ENCODE measurements at regions not wholly inside any gene's neighbourhood (a gene's known extent, or its start where the extent isn't known, plus 50 kb on each side); places are given as distances from the start of the nearest gene placed in this dataset.

DNA sequence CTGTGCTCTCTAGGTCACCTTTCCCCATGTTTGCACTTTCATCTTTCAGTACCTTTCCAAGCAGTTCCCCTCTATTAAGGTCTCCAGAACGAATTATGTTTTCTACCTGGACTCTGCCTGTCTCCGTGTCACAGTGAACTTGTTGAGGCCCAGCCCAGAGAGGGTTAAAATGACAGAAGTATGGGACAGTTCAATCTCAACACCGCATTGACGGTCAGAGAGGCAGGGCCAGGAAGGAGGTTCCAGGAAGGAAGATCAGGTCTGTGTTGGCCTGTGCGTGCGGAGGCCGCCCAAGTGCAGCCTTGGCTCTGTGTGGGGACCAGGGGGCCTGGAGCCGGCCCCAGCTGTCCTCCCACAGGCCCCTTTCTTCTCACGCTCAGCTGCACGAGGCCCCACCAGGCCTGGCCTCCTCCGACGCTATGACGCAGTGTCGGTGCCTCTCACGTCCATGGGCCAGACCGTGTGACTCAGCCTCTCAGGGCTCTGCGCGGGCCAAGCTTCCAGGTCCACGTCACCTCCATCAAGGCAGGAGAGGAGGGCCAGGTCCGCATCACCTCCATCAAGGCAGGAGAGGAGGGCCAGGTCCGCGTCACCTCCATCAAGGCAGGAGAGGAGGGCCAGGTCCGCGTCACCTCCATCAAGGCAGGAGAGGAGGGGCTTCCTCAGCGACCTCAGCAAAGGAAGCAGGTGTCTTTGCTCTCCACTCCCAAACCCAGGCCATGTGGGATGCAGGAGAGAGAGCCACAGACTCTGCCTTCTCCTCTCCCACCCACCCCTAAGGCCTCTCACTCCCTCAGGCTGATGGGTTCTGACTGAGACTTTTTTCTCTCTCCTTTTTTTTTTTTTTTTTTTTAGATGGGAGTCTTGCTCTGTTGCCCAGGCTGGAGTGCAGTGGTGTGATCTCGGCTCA, 83.1 kb downstream of the CPN2 start:
- peaks cover 50% of the 10 kb centered on the region for H3K4me1 Mint-ChIP-seq (ENCODE audit: unreplicated experiment)
- TF ChIP-seq, protein P1, sequence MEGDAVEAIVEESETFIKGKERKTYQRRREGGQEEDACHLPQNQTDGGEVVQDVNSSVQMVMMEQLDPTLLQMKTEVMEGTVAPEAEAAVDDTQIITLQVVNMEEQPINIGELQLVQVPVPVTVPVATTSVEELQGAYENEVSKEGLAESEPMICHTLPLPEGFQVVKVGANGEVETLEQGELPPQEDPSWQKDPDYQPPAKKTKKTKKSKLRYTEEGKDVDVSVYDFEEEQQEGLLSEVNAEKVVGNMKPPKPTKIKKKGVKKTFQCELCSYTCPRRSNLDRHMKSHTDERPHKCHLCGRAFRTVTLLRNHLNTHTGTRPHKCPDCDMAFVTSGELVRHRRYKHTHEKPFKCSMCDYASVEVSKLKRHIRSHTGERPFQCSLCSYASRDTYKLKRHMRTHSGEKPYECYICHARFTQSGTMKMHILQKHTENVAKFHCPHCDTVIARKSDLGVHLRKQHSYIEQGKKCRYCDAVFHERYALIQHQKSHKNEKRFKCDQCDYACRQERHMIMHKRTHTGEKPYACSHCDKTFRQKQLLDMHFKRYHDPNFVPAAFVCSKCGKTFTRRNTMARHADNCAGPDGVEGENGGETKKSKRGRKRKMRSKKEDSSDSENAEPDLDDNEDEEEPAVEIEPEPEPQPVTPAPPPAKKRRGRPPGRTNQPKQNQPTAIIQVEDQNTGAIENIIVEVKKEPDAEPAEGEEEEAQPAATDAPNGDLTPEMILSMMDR (conservative IDR thresholded peaks at IDR 0.05), result no peak
- DNase-seq (ENCODE audit: extremely low spot score, unreplicated experiment), result no peak
- no peak overlapping the region for H3K27ac Mint-ChIP-seq
- no peaks in the 10 kb centered on the region for H3K27me3 Mint-ChIP-seq
- H3K36me3 Mint-ChIP-seq, result no peaks in the 10 kb centered on the region
- H3K9me3 Mint-ChIP-seq, result no peaks in the 10 kb centered on the region
- no peak overlapping the region for H3K4me3 Mint-ChIP-seq

GRCh38 chr3:194268654-194269512, 82.2 kb downstream of the CPN2 start:
- H3K27me3 Mint-ChIP-seq, result no peaks in the 10 kb centered on the region
- H3K4me1 Mint-ChIP-seq (ENCODE audit: unreplicated experiment), result peaks cover 52% of the 10 kb centered on the region
- TF ChIP-seq, protein P1 (conservative IDR thresholded peaks at IDR 0.05), result no peak
- no peak for DNase-seq (ENCODE audit: extremely low spot score, unreplicated experiment)
- H3K36me3 Mint-ChIP-seq, result no peaks in the 10 kb centered on the region
- no peak overlapping the region for H3K4me3 Mint-ChIP-seq
- H3K9me3 Mint-ChIP-seq, result no peaks in the 10 kb centered on the region
- H3K27ac Mint-ChIP-seq, result peak overlapping the region; percentile 65

GRCh38 chr3:194269610-194270145, 81.5 kb downstream of the CPN2 start:
- Mint-ChIP-seq H3K9me3 (no peaks in the 10 kb centered on the region), H3K36me3 (no peaks in the 10 kb centered on the region), H3K4me1 (ENCODE audit: unreplicated experiment) (peaks cover 54% of the 10 kb centered on the region), H3K27me3 (peaks cover under 1% of the 10 kb centered on the region), H3K27ac (no peak overlapping the region), H3K4me3 (no peak overlapping the region)
- TF ChIP-seq, protein P1 (conservative IDR thresholded peaks at IDR 0.05), result peak; percentile 40
- no peak for DNase-seq (ENCODE audit: extremely low spot score, unreplicated experiment)

- no peaks in the 10 kb centered on the region for H3K9me3 Mint-ChIP-seq
- H3K4me1 Mint-ChIP-seq (ENCODE audit: unreplicated experiment), result peaks cover 58% of the 10 kb centered on the region
- H3K36me3 Mint-ChIP-seq, result no peaks in the 10 kb centered on the region
- peak overlapping the region; percentile 33 for H3K27ac Mint-ChIP-seq
- no peak for DNase-seq (ENCODE audit: extremely low spot score, unreplicated experiment)
- no peak overlapping the region for H3K4me3 Mint-ChIP-seq
- TF ChIP-seq, protein P1 (conservative IDR thresholded peaks at IDR 0.05), result no peak
- peaks cover 4% of the 10 kb centered on the region for H3K27me3 Mint-ChIP-seq
These were observed 80.3 kb downstream of the CPN2 start for GRCh38 chr3:194270627-194271459.

Measured in type B pancreatic cell (in vitro differentiated cells).